HAP-1 (cell line): ENCODE measurements at regions not wholly inside any gene's neighbourhood (a gene's known extent, or its start where the extent isn't known, plus 50 kb on each side); places are given as distances from the start of the nearest gene placed in this dataset.
"Not testable (repeated sequence)": the region's sequence is repeated elsewhere in the genome, so short reads cannot be mapped to it uniquely, and the experiment has no call there.

Source experiments
- DNase-seq, 2 experiments: peaks; one replicate each; pipeline ENCODE4 v3.0.0-alpha.2; 2016 to 2020; ENCODE audit warnings: low spot score in 2 of 2
- H3K27me3 ChIP-seq: fragments of 250-450 bp; sonication (Bioruptor Pico); 2 replicates; pipeline ENCODE4 v1.5.1; 2020; ENCODE audit warnings: low read depth, mild to moderate bottlenecking, moderate library complexity
- H3K36me3 ChIP-seq: fragments of 250-450 bp; sonication (Bioruptor Pico); replicated peaks from 2 replicates; pipeline ENCODE4 v1.5.1; 2020; ENCODE audit warnings: mild to moderate bottlenecking
- H3K4me1 ChIP-seq: fragments of 250-450 bp; sonication (Bioruptor Pico); 2 replicates; pipeline ENCODE4 v1.5.1; 2020; ENCODE audit warnings: mild to moderate bottlenecking
- H3K4me3 ChIP-seq: fragments of 250-450 bp; sonication (Bioruptor Pico); 2 replicates; pipeline ENCODE4 v1.5.1; 2020; ENCODE audit warnings: mild to moderate bottlenecking, moderate library complexity
- H3K9me3 ChIP-seq: fragments of 250-450 bp; sonication (Bioruptor Pico); 2 replicates; pipeline ENCODE4 v1.5.1; 2020; ENCODE audit warnings: mild to moderate bottlenecking, moderate library complexity
- in situ Hi-C: fragments of 300-500 bp; cut with MboI; formaldehyde crosslinking; loops from 3 replicates; pipeline ENCODE4 v1.14.3; 2020; ENCODE audit warnings: low sequenced_read_pairs, inconsistent platforms, mixed read lengths

DNA sequence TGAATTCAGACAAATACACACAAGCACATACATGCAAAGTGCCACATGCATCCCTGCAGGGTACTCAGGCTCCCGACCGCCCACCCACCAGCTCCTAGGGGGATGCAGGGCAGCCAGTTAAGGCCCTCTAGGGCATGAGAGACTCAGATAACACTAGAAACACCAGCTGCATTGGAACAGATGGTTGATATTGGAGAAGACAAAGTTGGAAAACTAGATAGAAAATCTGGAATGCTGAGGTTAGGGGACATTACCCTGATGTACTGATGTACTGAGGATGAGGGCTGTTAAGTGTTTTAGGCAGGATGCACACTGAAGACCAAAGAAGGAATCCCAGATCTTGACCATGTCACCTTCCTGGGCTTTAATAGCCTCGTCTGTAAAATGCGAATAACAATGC, 134.6 kb upstream of the ECI2 start:
- DNase-seq: no peak
- no peaks in the 10 kb centered on the region for H3K27me3 ChIP-seq
- in situ Hi-C loops: no loop called here
- H3K4me1 ChIP-seq: no peaks in the 10 kb centered on the region; the same call in 1 of the 2 replicates
- H3K9me3 ChIP-seq: no peaks in the 10 kb centered on the region
- no peaks in the 10 kb centered on the region for H3K36me3 ChIP-seq
- H3K4me3 ChIP-seq: no peak overlapping the region

DNA sequence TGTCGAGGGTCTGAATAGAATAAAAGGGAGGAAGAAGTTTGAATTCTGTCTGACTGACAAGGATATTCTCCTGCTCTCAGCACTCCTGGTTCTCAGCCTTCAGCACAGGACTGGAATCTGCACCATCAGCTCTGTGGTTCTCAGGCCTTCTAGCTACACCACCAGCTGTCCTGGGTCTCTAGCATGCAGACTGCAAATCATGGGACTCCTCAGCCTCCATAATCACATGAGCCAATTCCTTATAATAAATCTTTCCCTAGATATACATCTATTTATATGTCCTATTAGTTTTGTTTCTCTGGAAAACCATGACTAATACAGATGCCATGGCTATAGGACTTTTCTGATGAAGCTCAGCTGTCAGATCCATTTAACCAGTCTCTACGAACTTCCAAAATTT, 132.8 kb upstream of the ECI2 start:
- H3K4me3 ChIP-seq: no peak overlapping the region
- no peak for DNase-seq
- no peaks in the 10 kb centered on the region for H3K36me3 ChIP-seq
- H3K4me1 ChIP-seq: no peaks in the 10 kb centered on the region; the same call in 1 of the 2 replicates
- 0 out of 2 replicates have a peak, but pooled peaks cover 4% of the 10 kb centered on the region for H3K27me3 ChIP-seq
- in situ Hi-C loops: no loop called here
- no peaks in the 10 kb centered on the region for H3K9me3 ChIP-seq

DNA sequence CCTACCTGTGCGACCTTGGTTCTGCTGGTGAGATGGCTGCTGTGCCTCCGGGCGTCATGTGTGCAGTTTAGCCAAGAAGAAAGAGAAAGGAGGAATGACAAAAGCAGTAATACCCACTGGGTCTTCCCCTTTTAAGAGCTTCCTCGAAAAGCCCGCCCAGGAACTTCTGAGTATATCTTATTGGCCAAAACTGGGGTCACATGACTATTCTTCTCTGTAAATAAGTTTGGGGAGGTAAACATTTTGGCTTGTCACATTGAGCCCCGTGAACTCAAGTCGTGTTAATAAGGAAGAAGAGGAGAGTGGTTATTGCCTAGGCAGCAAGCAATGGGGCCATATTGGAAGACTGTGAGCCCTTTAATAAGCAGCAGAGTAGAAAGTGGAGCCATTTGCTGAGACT, 130.4 kb upstream of the ECI2 start:
- H3K4me3 ChIP-seq: no peak overlapping the region
- no peaks in the 10 kb centered on the region for H3K36me3 ChIP-seq
- no peaks in the 10 kb centered on the region for H3K9me3 ChIP-seq
- no peaks in the 10 kb centered on the region; the same call in 1 of the 2 replicates for H3K4me1 ChIP-seq
- in situ Hi-C loops: no loop called here
- H3K27me3 ChIP-seq: 0 out of 2 replicates have a peak, but pooled peaks cover 4% of the 10 kb centered on the region
- no peak for DNase-seq

DNA sequence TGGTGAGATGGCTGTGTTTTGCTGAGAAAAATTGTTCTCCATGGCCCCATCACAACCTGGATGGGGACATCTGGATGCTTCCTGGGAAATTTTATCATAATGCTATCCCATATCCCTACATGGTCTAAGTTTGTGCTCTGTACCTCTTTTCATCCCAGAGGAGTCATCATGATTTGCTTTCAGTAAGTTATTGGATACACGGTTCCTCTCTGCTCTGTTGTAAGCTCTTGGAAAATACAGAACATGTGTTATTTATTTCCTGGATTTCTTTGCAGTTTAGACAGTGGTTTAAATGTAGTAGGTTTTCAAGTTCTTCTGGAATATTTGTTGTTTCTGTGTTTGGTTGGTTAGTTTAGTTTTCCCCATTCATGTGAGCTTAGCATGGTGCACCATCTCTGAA, 129.2 kb upstream of the ECI2 start:
- Histone ChIP-seq H3K4me1 (no peaks in the 10 kb centered on the region; the same call in 1 of the 2 replicates), H3K27me3 (0 out of 2 replicates have a peak, but pooled peaks cover 4% of the 10 kb centered on the region)
- in situ Hi-C loops: no loop called here

DNA sequence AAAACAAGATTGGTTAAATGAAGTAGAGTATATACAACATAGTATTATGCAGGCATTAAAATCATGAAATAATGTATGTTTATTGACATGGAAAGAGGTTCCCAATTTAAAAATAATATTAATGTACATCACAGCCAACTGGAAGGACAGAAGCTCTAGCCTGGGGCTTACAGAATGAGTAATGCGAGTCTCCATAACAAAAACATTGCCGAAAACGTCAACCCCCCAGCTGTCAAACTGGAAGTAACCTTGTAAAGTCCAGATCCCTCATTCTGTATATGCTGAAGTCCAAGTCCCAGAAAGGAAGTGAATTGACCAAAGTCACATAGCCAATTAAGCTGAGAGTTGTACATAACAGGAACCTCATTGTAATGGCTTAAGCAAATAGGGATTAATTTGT, 128.7 kb upstream of the ECI2 start:
- no peaks in the 10 kb centered on the region for H3K36me3 ChIP-seq
- DNase-seq: no peak
- H3K9me3 ChIP-seq: no peaks in the 10 kb centered on the region
- no peak overlapping the region for H3K4me3 ChIP-seq
- in situ Hi-C loops: no loop called here
- H3K27me3 ChIP-seq: 0 out of 2 replicates have a peak, but pooled peaks cover 4% of the 10 kb centered on the region
- no peaks in the 10 kb centered on the region for H3K4me1 ChIP-seq

More for the DNA sequence above, 129.2 kb upstream of the ECI2 start:
- no peak for DNase-seq
- Histone ChIP-seq H3K9me3 (no peaks in the 10 kb centered on the region), H3K36me3 (no peaks in the 10 kb centered on the region), H3K4me3 (no peak overlapping the region)

DNA sequence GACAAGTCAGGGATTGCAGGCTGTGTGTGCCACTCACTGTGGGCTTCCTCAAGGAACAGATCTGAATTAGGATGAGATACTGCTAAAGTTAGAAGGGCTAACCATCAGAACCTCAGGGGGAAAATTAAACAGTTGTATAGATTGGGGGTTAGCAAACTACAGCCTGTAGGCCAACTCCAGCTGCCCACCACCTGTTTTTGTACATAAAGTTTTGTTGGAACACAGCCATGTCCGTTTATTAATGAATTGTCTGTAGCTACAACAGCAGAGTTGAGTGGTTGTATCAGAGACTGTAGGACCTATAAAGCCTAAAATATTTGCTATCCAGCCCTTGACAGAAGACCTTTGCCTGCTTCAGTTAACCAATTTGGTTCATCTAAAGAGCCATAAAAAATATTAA, 127.2 kb upstream of the ECI2 start:
- H3K4me1 ChIP-seq: no peaks in the 10 kb centered on the region
- no peak overlapping the region for H3K4me3 ChIP-seq
- 0 out of 2 replicates have a peak, but pooled peaks cover 4% of the 10 kb centered on the region for H3K27me3 ChIP-seq
- no peak for DNase-seq
- H3K36me3 ChIP-seq: no peaks in the 10 kb centered on the region
- in situ Hi-C loops: no loop called here
- H3K9me3 ChIP-seq: no peaks in the 10 kb centered on the region

DNA sequence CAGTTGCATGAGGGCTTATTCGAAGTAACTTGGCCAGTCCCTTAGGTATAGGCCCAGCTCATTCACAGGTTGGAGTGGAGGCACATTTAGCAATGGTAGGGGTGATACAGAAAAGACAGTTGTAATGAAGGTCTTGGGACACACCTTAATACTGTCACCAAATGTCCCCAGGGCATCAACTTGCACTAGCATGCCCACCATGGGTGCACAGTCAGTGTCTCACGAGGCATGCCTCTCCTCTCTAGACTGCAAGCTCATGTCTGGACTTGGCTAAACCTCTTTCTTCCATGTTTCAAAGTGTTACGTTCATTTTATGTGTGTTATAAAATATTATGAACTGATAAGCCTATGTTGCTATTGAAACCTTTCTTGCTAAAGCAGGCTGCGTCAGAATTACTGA, 124.0 kb upstream of the ECI2 start:
- Histone ChIP-seq H3K36me3 (no peaks in the 10 kb centered on the region), H3K27me3 (no peaks in the 10 kb centered on the region), H3K9me3 (no peaks in the 10 kb centered on the region), H3K4me3 (no peak overlapping the region), H3K4me1 (no peaks in the 10 kb centered on the region)
- in situ Hi-C loops: no loop called here
- no peak for DNase-seq

DNA sequence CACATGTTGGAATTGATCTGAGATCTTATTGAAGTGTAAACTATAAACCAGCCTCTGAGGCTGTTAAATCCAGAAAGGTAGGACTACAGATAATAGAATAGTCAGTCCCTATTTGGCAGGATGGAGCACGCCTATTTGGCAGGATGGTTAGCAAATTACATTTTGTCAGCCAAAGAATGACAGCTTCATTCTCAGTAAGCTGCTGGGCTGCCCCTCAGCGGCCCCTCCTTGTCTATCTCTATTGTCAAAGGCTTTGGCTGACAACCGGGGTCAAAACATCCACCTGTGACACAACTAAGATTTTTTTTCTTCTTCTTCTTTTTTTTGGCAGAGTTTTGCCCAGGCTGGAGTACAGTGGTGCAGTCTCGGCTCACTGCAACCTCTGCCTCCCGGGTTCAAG, 123.4 kb upstream of the ECI2 start:
- H3K36me3 ChIP-seq: no peaks in the 10 kb centered on the region
- no peak for DNase-seq
- H3K9me3 ChIP-seq: no peaks in the 10 kb centered on the region
- H3K4me1 ChIP-seq: no peaks in the 10 kb centered on the region
- H3K4me3 ChIP-seq: no peak overlapping the region
- no peaks in the 10 kb centered on the region for H3K27me3 ChIP-seq
- in situ Hi-C loops: no loop called here

DNA sequence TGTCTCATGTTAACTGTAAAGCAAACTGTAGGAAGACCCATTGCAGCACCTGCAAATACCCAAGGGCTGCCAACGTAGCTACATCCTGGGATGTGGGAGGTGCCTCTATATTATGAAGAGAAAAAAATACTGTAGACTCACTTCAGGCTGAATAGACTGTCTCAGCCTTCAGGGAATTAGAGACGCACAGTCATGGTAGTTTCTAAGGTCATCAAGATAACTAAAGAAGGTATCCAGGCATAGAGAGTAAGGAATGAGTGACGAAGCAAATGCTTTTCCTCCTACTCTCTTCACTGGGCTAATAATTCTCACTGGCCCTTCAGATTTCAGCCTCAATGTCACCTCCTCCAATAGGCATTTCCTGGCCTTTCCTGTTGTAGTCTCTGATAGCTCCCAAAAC, 121.6 kb upstream of the ECI2 start:
- Histone ChIP-seq H3K4me1 (no peaks in the 10 kb centered on the region), H3K27me3 (no peaks in the 10 kb centered on the region), H3K4me3 (no peak overlapping the region), H3K36me3 (no peaks in the 10 kb centered on the region), H3K9me3 (no peaks in the 10 kb centered on the region)
- in situ Hi-C loops: no loop called here
- no peak for DNase-seq

DNA sequence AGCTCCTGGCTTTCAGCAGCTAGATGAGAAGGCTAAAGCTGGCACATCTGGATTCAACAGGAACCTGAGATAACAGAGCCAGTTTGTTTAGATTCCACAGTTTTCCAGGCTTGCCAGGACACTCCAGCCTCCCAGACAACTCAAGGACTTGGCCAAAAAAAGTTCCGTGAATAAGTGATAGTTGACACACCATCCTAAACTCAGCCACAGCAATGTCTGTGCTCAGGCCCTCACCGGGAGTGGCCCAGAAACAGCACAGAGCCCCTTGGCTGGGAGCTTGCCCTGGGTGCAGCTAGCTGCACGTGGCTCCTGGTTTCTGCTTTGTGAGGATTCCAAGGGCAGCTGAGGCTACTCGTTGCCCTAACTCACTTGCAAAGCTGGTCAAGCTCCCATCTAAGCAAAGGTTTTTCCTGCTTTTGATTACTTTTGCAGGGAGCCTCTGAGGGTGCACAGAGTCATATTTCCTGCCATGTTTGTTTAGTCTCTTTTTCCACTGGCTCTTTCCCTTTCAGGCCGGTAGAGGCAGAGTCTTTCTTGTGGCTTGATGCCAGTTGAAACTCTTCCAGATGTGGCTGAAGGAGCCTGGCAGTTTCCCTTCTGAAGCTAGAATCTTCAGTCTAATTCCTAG, 118.3 kb upstream of the ECI2 start:
- Histone ChIP-seq H3K4me3 (no peak overlapping the region), H3K36me3 (no peaks in the 10 kb centered on the region), H3K4me1 (no peaks in the 10 kb centered on the region), H3K9me3 (peaks cover 2% of the 10 kb centered on the region; the same call in 1 of the 2 replicates), H3K27me3 (no peaks in the 10 kb centered on the region)
- in situ Hi-C loops: no loop called here
- no peak for DNase-seq

DNA sequence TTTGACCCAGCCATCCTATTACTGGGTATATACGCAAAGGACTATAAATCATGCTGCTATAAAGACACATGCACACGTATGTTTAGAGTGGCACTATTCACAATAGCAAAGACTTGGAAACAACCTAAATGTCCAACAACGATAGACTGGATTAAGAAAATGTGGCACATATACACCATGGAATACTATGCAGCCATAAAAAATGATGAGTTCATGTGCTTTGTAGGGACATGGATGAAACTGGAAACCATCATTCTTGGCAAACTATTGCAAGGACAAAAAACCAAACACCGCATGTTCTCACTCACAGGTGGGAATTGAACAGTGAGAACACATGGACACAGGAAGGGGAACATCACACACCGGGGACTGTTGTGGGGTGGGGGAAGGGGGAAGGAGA, 117.1 kb upstream of the ECI2 start:
- H3K36me3 ChIP-seq, H3K9me3 ChIP-seq, DNase-seq, H3K27me3 ChIP-seq, in situ Hi-C loops, H3K4me3 ChIP-seq, H3K4me1 ChIP-seq: not testable (repeated sequence)

DNA sequence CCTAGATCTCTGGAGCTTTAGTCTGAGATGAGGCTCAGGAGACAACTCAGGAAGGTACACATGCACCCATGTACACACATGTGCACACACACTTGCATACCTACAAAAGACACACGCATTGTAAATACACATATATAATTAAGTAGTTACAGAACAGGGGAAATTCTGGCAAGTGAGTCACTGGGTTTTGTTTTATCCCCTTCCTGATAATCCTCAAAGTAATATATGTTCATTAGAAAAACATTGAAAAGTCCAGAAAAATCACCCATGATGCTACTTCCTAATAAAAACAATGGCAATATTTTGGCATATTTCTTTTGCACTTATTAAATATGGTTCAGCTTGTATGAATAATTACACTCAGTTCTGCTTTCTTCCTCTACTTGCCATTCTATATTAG, 115.3 kb upstream of the ECI2 start:
- no peak overlapping the region for H3K4me3 ChIP-seq
- peaks cover 2% of the 10 kb centered on the region; the same call in 1 of the 2 replicates for H3K9me3 ChIP-seq

DNA sequence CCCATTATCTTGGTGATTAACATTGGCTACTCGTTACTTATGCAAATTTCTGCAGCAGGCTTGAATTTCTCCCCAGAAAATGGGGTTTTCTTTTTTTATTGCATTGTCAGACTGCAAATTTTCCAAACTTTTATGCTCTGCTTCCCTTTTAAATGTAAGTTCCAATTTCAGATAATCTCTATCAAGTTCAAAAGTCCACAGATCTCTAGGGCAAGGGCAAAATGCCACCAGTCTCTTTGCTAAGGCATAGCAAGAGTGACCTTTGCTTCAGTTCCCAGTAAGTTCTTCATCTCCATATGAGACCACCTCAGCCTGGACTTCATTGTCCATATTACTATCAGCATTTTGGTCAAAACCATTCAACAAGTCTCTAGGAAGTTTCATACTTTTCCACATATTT, 108.5 kb upstream of the ECI2 start:
- H3K4me3 ChIP-seq, in situ Hi-C loops, DNase-seq, H3K9me3 ChIP-seq, H3K27me3 ChIP-seq, H3K4me1 ChIP-seq, H3K36me3 ChIP-seq: not testable (repeated sequence)

More for the DNA sequence above, 115.3 kb upstream of the ECI2 start:
- in situ Hi-C loops: no loop called here
- H3K4me1 ChIP-seq: no peaks in the 10 kb centered on the region
- no peaks in the 10 kb centered on the region for H3K36me3 ChIP-seq
- no peaks in the 10 kb centered on the region for H3K27me3 ChIP-seq
- DNase-seq: no peak

DNA sequence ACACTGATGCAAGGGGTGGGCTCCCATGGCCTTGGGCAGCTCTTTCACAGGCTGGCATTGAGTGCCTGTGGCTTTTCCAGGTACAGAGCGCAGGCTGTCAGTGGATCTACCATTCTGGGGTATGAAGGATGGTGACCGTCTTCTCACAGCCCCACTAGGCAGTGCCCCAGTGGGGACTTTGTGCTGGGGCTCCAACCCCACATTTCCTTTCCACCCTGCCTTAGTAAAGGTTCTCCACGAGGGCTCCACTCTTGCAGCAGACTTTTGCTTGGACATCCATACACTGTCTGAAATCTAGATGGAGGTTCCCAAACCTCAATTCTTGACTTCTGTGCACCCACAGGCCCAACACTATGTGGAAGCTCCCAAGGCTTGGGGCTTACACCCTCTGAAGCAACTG, 107.9 kb upstream of the ECI2 start:
- in situ Hi-C loops: no loop called here

DNA sequence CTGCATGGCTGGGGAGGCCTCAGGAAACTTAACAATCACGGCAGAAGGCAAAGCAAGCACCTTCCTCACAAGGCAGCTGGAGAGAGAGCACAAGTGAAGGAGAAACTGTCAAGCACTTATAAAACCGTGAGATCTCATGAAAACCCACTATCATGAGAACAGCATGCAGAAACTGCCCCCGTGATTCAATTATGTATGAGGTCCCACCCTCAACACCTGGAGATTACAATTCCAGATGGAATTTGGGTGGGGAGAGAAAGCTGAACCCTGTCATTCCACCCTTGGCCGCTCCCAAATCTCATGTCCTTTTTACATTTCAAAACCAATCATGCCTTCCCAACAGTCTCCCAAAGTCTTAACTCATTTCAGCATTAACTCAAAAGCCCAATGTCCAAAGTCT, 107.2 kb upstream of the ECI2 start:
- DNase-seq: no peak
- Histone ChIP-seq H3K4me3 (no peak overlapping the region), H3K36me3 (no peaks in the 10 kb centered on the region), H3K9me3 (no peaks in the 10 kb centered on the region), H3K4me1 (no peaks in the 10 kb centered on the region), H3K27me3 (no peaks in the 10 kb centered on the region)
- in situ Hi-C loops: no loop called here

More for the DNA sequence above, 107.9 kb upstream of the ECI2 start:
- DNase-seq: no peak
- no peaks in the 10 kb centered on the region for H3K27me3 ChIP-seq
- no peaks in the 10 kb centered on the region for H3K9me3 ChIP-seq
- H3K4me3 ChIP-seq: no peak overlapping the region
- H3K4me1 ChIP-seq: no peaks in the 10 kb centered on the region
- H3K36me3 ChIP-seq: no peaks in the 10 kb centered on the region
